ENCODE measurements at regions not wholly inside any gene's neighbourhood (a gene's known extent, or its start where the extent isn't known, plus 50 kb on each side); places are given as distances from the start of the nearest gene placed in this dataset.

GRCh38 chr1:173266841-173267240 is 59.7 kb upstream of the TNFSF4 start:
- Histone ChIP-seq H3K4me2 (no peak overlapping the region), H3K9me3 (no peaks in the 10 kb centered on the region), H3K27ac (peak overlapping the region in 1 of 2 experiments; percentile 73; a peak in 3 of 6 replicates), H3K4me1 (peaks cover 25% of the 10 kb centered on the region), H3K4me3 (no peak overlapping the region)
- 36% methylated on average over 3 of the region's 3 CpGs for WGBS (ENCODE audit: missing lambda C conversion rate)
- FAIRE-seq (no peak), ATAC-seq (no peak), DNase-seq (ENCODE audit: low read depth in 1 of 2, low spot score in 1 of 2) (no peak)
- CTCF ChIA-PET, result no interaction called here
- TF ChIP-seq JUNB (IDR thresholded peaks at IDR 0.05) (no peak), BHLHE40 (IDR thresholded peaks at IDR 0.05; ENCODE audit: low read depth, low read length) (no peak), NR3C1 (IDR thresholded peaks at IDR 0.05) (no peak), CTCF (IDR thresholded peaks at IDR 0.05) (no peak), BCL3 (IDR thresholded peaks at IDR 0.05) (no peak), JUN (IDR thresholded peaks at IDR 0.05) (no peak), EHF (CRISPR knock-in tag; IDR thresholded peaks at IDR 0.05) (no peak), ESRRA (IDR thresholded peaks at IDR 0.05; ENCODE audit: borderline replicate concordance, low read length) (no peak), ZFP36 (IDR thresholded peaks at IDR 0.05; ENCODE audit: borderline replicate concordance, partially characterized antibody) (no peak), KDM1A (IDR thresholded peaks at IDR 0.05; ENCODE audit: low read depth) (no peak), POLR2AphosphoS2 (conservative IDR thresholded peaks at IDR 0.05; ENCODE audit: low read length) (no peak), FOSB (CRISPR knock-in tag; IDR thresholded peaks at IDR 0.05) (no peak)
- POLR2A ChIA-PET, result no interaction called here

- no peak for FAIRE-seq
- H3K4me2 ChIP-seq, result no peak overlapping the region
- H3K4me3 ChIP-seq, result no peak overlapping the region
- ChIA-PET POLR2A (no interaction called here), CTCF (interaction anchor here (1.0 kb wide), 1 partner anchor 523 kb away, joined by 3 read pairs; no protein-coding TSS in a partner anchor)
- H3K4me1 ChIP-seq, result peaks cover 25% of the 10 kb centered on the region
- no peak for DNase-seq (ENCODE audit: low read depth in 1 of 2, low spot score in 1 of 2)
- TF ChIP-seq MAX (IDR thresholded peaks at IDR 0.05), result no peak
- no peak for TF ChIP-seq HOXB5 (CRISPR knock-in tag; IDR thresholded peaks at IDR 0.05)
- no peak for TF ChIP-seq EHF (CRISPR knock-in tag; IDR thresholded peaks at IDR 0.05)
- no peak for TF ChIP-seq HDAC2 (IDR thresholded peaks at IDR 0.05)
- TF ChIP-seq EHMT2 (IDR thresholded peaks at IDR 0.05; ENCODE audit: low read depth), result no peak
- TF ChIP-seq POLR2A (IDR thresholded peaks at IDR 0.05; ENCODE audit: low read length), result no peak
- no peak for TF ChIP-seq HMGXB4 (CRISPR knock-in tag; IDR thresholded peaks at IDR 0.05; ENCODE audit: borderline replicate concordance)
- TF ChIP-seq CHD4 (IDR thresholded peaks at IDR 0.05; ENCODE audit: borderline replicate concordance), result no peak
- TF ChIP-seq SMC3 (IDR thresholded peaks at IDR 0.05), result no peak
- no peak for TF ChIP-seq RAD21 (conservative IDR thresholded peaks at IDR 0.05 in 1 of 2, IDR thresholded peaks at IDR 0.05 in 1 of 2)
- no peak for TF ChIP-seq FOSB (CRISPR knock-in tag; IDR thresholded peaks at IDR 0.05)
- TF ChIP-seq NFE2L2 (conservative IDR thresholded peaks at IDR 0.05; ENCODE audit: low read length), result no peak
- no peak for TF ChIP-seq PBX3 (IDR thresholded peaks at IDR 0.05)
- no peak for TF ChIP-seq ZC3H11A (IDR thresholded peaks at IDR 0.05)
- TF ChIP-seq POLR2AphosphoS2 (conservative IDR thresholded peaks at IDR 0.05; ENCODE audit: low read length), result no peak
- TF ChIP-seq BHLHE40 (IDR thresholded peaks at IDR 0.05; ENCODE audit: low read depth, low read length), result no peak
- no peak for TF ChIP-seq HOXA7 (CRISPR knock-in tag; IDR thresholded peaks at IDR 0.05)
- TF ChIP-seq JUN (IDR thresholded peaks at IDR 0.05), result no peak
- no peak for TF ChIP-seq NPAS2 (CRISPR knock-in tag; IDR thresholded peaks at IDR 0.05; ENCODE audit: borderline replicate concordance)
- no peak for ATAC-seq
- WGBS (ENCODE audit: missing lambda C conversion rate), result 59% methylated on average over 2 of the region's 2 CpGs
- no peaks in the 10 kb centered on the region for H3K9me3 ChIP-seq
- peak overlapping the region; percentile 73 to 75; a peak in 5 of 6 replicates for H3K27ac ChIP-seq
Measured at GRCh38 chr1:173267453-173267945, 60.4 kb upstream of the TNFSF4 start.
